Esophagus muscularis mucosa (tissue), 4 donors: ENCODE measurements at regions not wholly inside any gene's neighbourhood (a gene's known extent, or its start where the extent isn't known, plus 50 kb on each side); places are given as distances from the start of the nearest gene placed in this dataset.

Experiments
- DNase-seq: peaks from one replicate; pipeline ENCODE4 v3.0.0-alpha.2; 2017; ENCODE audit errors: extremely low spot score
- H3K27ac ChIP-seq, 4 donors: fragments of 200-600 bp; sonication (generic); replicated peaks in 1 of 4; 1 replicate in 3 of 4; 2 replicates in 1 of 4; pipeline ENCODE4 v1.5.1; 2016 to 2019; ENCODE audit warnings: mild to moderate bottlenecking in 1 of 4
- H3K27me3 ChIP-seq, 4 donors: fragments of 200-600 bp; sonication (generic); one replicate each; pipeline versions ENCODE4 v1.5.1 to v1.6.0; 2016 to 2019
- H3K36me3 ChIP-seq, 4 donors: fragments of 200-600 bp; sonication (generic); one replicate each; pipeline ENCODE4 v1.5.1; 2016 to 2019
- H3K4me1 ChIP-seq, 4 donors: fragments of 200-600 bp; sonication (generic); one replicate each; pipeline ENCODE4 v1.5.1; 2016 to 2019
- H3K4me3 ChIP-seq, 4 donors: fragments of 200-600 bp; sonication (generic); 1 replicate in 2 of 4; 2 replicates in 2 of 4; pipeline ENCODE4 v1.5.1; 2016 to 2019; ENCODE audit warnings: mild to moderate bottlenecking in 4 of 4, moderate library complexity in 1 of 4
- H3K9me3 ChIP-seq, 4 donors: fragments of 200-600 bp; sonication (generic); 1 replicate in 3 of 4; 2 replicates in 1 of 4; pipeline ENCODE4 v1.5.1; 2016 to 2019
- CTCF ChIP-seq, 3 experiments: fragments of 200-600 bp in 2 of 3; fragments of 450-650 bp in 1 of 3; sonication (generic) in 2 of 3; IDR thresholded peaks; one replicate each; pipeline ENCODE4 v1.5.1; 2017 to 2019; ENCODE audit warnings: antibody characterized with exemption in 3 of 3, mild to moderate bottlenecking in 2 of 3, moderate library complexity in 1 of 3
- EP300 ChIP-seq: sonication (generic); formaldehyde crosslinking; IDR thresholded peaks from one replicate; pipeline ENCODE4 v1.6.1; 2017; ENCODE audit warnings: antibody characterized with exemption
- POLR2A ChIP-seq: fragments of 450-650 bp; IDR thresholded peaks from one replicate; pipeline ENCODE4 v1.6.1; 2017; ENCODE audit warnings: antibody characterized with exemption, moderate library complexity, mild to moderate bottlenecking, low read depth
- POLR2AphosphoS5 ChIP-seq, 2 donors: sonication (generic); formaldehyde crosslinking; IDR thresholded peaks; one replicate each; pipeline ENCODE4 v1.6.1; 2017; ENCODE audit warnings: antibody characterized with exemption in 2 of 2
- WGBS: methylation state at CpG from one replicate; pipeline ENCODE4 v1.1.5; 2018; 5-methylcytosine and 5-hydroxymethylcytosine counted together
- intact Hi-C: fragments of 100-400 bp; cut with DNase I; formaldehyde crosslinking; loops from one replicate; pipeline ENCODE4 v1.15.1; 2023

GRCh38 chr1:172826096-172826741 is 167.3 kb downstream of the FASLG start:
- H3K36me3 ChIP-seq, result no peaks in the 10 kb centered on the region
- no peaks in the 10 kb centered on the region for H3K27me3 ChIP-seq
- H3K4me1 ChIP-seq, result peaks cover 8 to 18% (median 12%) of the 10 kb centered on the region in 4 donors
- no peak for DNase-seq
- intact Hi-C loops, result no loop called here
- TF ChIP-seq POLR2AphosphoS5 (IDR thresholded peaks at IDR 0.05), result peak; percentile 61 to 69
- TF ChIP-seq POLR2A, result peak; percentile 3
- peak; percentile 74 for TF ChIP-seq EP300
- peak; percentile 68 to 80 (median 75) for TF ChIP-seq CTCF (IDR thresholded peaks at IDR 0.05)
- 25% methylated on average over 10 of the region's 10 CpGs for WGBS
- H3K4me3 ChIP-seq, result peak overlapping the region; percentile 19 to 48 (median 34)
- no peaks in the 10 kb centered on the region for H3K9me3 ChIP-seq
- peak overlapping the region; percentile 78 to 83 (median 80) for H3K27ac ChIP-seq

- TF ChIP-seq POLR2AphosphoS5 (IDR thresholded peaks at IDR 0.05) (no peak), CTCF (IDR thresholded peaks at IDR 0.05) (no peak), POLR2A (no peak), EP300 (no peak)
- H3K27me3 ChIP-seq, result no peaks in the 10 kb centered on the region
- WGBS, result 57% methylated on average over 1 of the region's 1 CpG
- peak overlapping the region; percentile 78 to 83 (median 80) for H3K27ac ChIP-seq
- no peak for DNase-seq
- peaks cover 8 to 18% (median 12%) of the 10 kb centered on the region in 4 donors for H3K4me1 ChIP-seq
- no peak overlapping the region for H3K4me3 ChIP-seq
- no peaks in the 10 kb centered on the region for H3K9me3 ChIP-seq
- no peaks in the 10 kb centered on the region for H3K36me3 ChIP-seq
- intact Hi-C loops, result no loop called here
These were observed 168.4 kb downstream of the FASLG start for GRCh38 chr1:172827301-172827700.

GRCh38 chr1:172827841-172828240 is 168.9 kb downstream of the FASLG start:
- intact Hi-C loops, result no loop called here
- Histone ChIP-seq H3K27ac (peak overlapping the region in 1 of 4 donors; percentile 81), H3K9me3 (no peaks in the 10 kb centered on the region), H3K4me1 (peaks cover 8 to 18% (median 12%) of the 10 kb centered on the region in 4 donors), H3K36me3 (no peaks in the 10 kb centered on the region), H3K27me3 (no peaks in the 10 kb centered on the region), H3K4me3 (no peak overlapping the region)
- TF ChIP-seq CTCF (IDR thresholded peaks at IDR 0.05), result no peak
- TF ChIP-seq POLR2AphosphoS5 (IDR thresholded peaks at IDR 0.05), result no peak
- TF ChIP-seq POLR2A, result no peak
- no peak for TF ChIP-seq EP300
- DNase-seq, result no peak
- WGBS, result 86% methylated on average over 2 of the region's 2 CpGs

- 75% methylated on average over 1 of the region's 1 CpG for WGBS
- DNase-seq, result no peak
- Histone ChIP-seq H3K9me3 (no peaks in the 10 kb centered on the region), H3K27ac (no peak overlapping the region), H3K4me3 (no peak overlapping the region), H3K4me1 (peaks cover 0 to 3% (median 2%) of the 10 kb centered on the region in 4 donors), H3K36me3 (no peaks in the 10 kb centered on the region), H3K27me3 (no peaks in the 10 kb centered on the region)
- TF ChIP-seq POLR2AphosphoS5 (IDR thresholded peaks at IDR 0.05) (no peak), POLR2A (no peak), CTCF (IDR thresholded peaks at IDR 0.05) (no peak), EP300 (no peak)
- intact Hi-C loops, result no loop called here
These were observed 173.3 kb downstream of the FASLG start for GRCh38 chr1:172832006-172832725.
